ENCODE measurements at regions not wholly inside any gene's neighbourhood (a gene's known extent, or its start where the extent isn't known, plus 50 kb on each side); places are given as distances from the start of the nearest gene placed in this dataset.
A peak's percentile ranks its signal among the peaks of the same experiment; 100 is the strongest.

DNA sequence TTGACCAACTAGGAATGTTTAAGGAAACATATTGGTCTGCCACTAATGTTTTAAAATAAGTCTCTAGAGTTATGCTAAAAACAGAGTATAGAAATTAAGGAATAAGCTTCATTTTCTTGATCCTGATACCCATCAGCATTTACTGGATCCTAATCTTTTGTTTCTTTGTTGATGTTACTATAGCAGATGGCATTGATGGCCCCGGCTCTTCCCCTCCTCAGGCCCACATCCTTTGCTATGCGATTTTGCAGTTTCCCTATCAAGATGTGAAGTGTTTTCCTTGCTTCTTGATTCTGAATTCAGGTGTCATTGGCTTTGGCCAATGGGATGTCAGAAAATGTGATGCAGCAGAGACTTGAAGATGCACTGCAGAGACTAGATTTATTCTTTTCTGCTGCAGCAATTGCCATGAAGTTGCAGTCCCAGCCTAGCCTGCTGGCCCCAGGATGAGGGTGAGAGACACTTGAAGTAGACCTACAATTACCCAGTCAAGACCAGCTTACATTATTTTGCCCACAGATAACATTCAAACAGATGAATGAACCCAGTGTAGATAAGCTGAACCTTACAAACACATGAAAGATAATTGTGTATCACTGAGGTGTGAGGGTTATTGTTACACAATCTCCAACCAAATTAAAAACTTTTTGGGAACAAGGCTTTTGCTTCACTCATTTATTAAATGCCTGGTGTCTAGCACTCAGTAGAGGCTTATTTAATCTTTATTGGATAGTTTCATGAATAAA, 115.2 kb upstream of the ITGA4 start:
- Histone ChIP-seq H2BK5ac (ENCODE audit: low read depth, low read length, poor library complexity, severe bottlenecking) (no peak overlapping the region), H3K27ac (ENCODE audit: insufficient read depth, low read length) (no peak overlapping the region), H4K20me1 (ENCODE audit: insufficient read depth, low read length) (no peaks in the 10 kb centered on the region), H3K14ac (replicated peaks; ENCODE audit: low read depth, low read length) (no peak overlapping the region), H3K27me3 (ENCODE audit: control insufficient read depth, insufficient read depth, low read length) (no peaks in the 10 kb centered on the region; the same call in 1 of the 2 replicates), H3K4me3 (ENCODE audit: insufficient read depth, low read depth, low read length) (no peak overlapping the region), H3K23ac (ENCODE audit: low read depth, low read length) (no peak overlapping the region), H2BK20ac (ENCODE audit: low read depth, low read length) (no peak overlapping the region), H3K18ac (ENCODE audit: low read depth, low read length) (no peak overlapping the region), H4K8ac (ENCODE audit: low read depth in 2 of 2, low read length in 2 of 2) (no peak overlapping the region), H2AK5ac (ENCODE audit: low read depth, low read length) (no peak overlapping the region), H3K9me1 (ENCODE audit: insufficient read depth, low read length) (no peaks in the 10 kb centered on the region), H2BK120ac (ENCODE audit: low read depth, low read length) (no peak overlapping the region), H3K4me1 (ENCODE audit: control insufficient read depth, insufficient read depth, low read length) (no peaks in the 10 kb centered on the region), H4K91ac (ENCODE audit: insufficient read depth, low read depth, low read length) (no peak overlapping the region), H3K79me1 (ENCODE audit: low read depth in 1 of 2, low read length in 2 of 2) (no peaks in the 10 kb centered on the region), H2AFZ (replicated peaks; ENCODE audit: low read length, poor library complexity) (no peak overlapping the region), H3K56ac (ENCODE audit: extremely low read depth, insufficient read depth, low read length) (no peak overlapping the region), H3K4me2 (ENCODE audit: low read depth, low read length) (no peak overlapping the region), H3K4ac (ENCODE audit: low read depth, low read length) (no peak overlapping the region), H4K5ac (ENCODE audit: low read depth, low read length) (no peak overlapping the region), H3K9ac (ENCODE audit: low read depth, low read length) (no peak overlapping the region), H3K9me3 (ENCODE audit: control insufficient read depth, insufficient read depth, low read length) (no peaks in the 10 kb centered on the region), H3K36me3 (ENCODE audit: control insufficient read depth, insufficient read depth, low read length) (no peaks in the 10 kb centered on the region), H2BK15ac (ENCODE audit: low read depth, low read length) (no peak overlapping the region), H2AK9ac (replicated peaks; ENCODE audit: low read depth, low read length, poor library complexity) (no peak overlapping the region)
- ChIA-PET CTCF (interaction anchor here (0.7 to 1.0 kb wide), 2 partner anchors 10 to 116 kb away, joined by 3 read pairs; no protein-coding TSS in a partner anchor), POLR2A (ENCODE audit: unreplicated experiment) (no interaction called here)
- dilution Hi-C loops (cut with HindIII; ENCODE audit: low sequenced_read_pairs, unreplicated experiment) (no loop called here), intact Hi-C loops (cut with micrococcal nuclease) (no loop called here), in situ Hi-C loops (cut with MboI; ENCODE audit: low sequenced_read_pairs) (no loop called here)
- BruUV-seq (replicated peaks), result no TSS peak
- TF ChIP-seq CEBPB (IDR thresholded peaks at IDR 0.05; ENCODE audit: low read depth, low read length) (0 out of 2 replicates have a peak, but pooled peaks have one; percentile 8), RCOR1 (IDR thresholded peaks at IDR 0.05; ENCODE audit: insufficient replicate concordance, low read length) (no peak), CHD1 (IDR thresholded peaks at IDR 0.05; ENCODE audit: low read depth, low read length) (no peak)
- WGBS, 2 experiments (ENCODE audit: extremely low coverage in 2 of 2, insufficient read length in 1 of 2), result no CpG with 5 or more reads among the region's 2 CpGs
- ATAC-seq (ENCODE audit: low read depth), result no peak
- DNase-seq, result no peak
